HG03139 (cell line): ENCODE measurements at regions not wholly inside any gene's neighbourhood (a gene's known extent, or its start where the extent isn't known, plus 50 kb on each side); places are given as distances from the start of the nearest gene placed in this dataset.
"Not testable (repeated sequence)": the region's sequence is repeated elsewhere in the genome, so short reads cannot be mapped to it uniquely, and the experiment has no call there.

ENCODE experiments used
- ATAC-seq: cut with Tn5 transposase; IDR thresholded peaks from one replicate; pipeline ENCODE4 v1.9.1; 2021; ENCODE audit not compliant: unreplicated experiment

- not testable (repeated sequence) for ATAC-seq
These were observed 81.5 kb downstream of the TRIM69 start for GRCh38 chr15:44817797-44818196.

GRCh38 chr15:44819331-44819987 lies 83.1 kb downstream of the TRIM69 start:
- not testable (repeated sequence) for ATAC-seq

DNA sequence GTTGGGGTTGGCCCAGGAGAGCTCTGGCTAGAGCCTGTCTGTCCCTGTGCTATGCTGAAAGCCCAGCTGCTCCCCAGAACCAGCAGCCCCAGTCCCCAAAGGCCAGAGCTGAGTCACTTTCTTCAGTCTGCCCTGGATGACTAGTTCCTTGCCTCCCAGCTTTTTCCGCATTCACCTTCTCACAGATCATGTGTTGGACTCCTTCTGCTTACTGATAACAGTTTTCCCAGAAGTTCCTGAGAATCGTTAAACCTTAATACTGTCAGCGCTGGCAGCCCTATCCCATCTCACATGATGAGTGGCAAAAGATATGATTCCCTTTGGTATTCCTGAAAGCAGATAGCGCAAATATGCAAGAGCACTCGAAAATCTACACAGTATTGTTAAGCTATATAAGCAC lies 84.2 kb downstream of the TRIM69 start:
- ATAC-seq = not testable (repeated sequence)

GRCh38 chr15:44820967-44821366 lies 84.6 kb downstream of the TRIM69 start:
- ATAC-seq = not testable (repeated sequence)

GRCh38 chr15:44824277-44825145 lies 88.2 kb downstream of the TRIM69 start:
- ATAC-seq = not testable (repeated sequence)

- ATAC-seq = not testable (repeated sequence)
These were observed 90.3 kb downstream of the TRIM69 start for GRCh38 chr15:44826583-44826982.

DNA sequence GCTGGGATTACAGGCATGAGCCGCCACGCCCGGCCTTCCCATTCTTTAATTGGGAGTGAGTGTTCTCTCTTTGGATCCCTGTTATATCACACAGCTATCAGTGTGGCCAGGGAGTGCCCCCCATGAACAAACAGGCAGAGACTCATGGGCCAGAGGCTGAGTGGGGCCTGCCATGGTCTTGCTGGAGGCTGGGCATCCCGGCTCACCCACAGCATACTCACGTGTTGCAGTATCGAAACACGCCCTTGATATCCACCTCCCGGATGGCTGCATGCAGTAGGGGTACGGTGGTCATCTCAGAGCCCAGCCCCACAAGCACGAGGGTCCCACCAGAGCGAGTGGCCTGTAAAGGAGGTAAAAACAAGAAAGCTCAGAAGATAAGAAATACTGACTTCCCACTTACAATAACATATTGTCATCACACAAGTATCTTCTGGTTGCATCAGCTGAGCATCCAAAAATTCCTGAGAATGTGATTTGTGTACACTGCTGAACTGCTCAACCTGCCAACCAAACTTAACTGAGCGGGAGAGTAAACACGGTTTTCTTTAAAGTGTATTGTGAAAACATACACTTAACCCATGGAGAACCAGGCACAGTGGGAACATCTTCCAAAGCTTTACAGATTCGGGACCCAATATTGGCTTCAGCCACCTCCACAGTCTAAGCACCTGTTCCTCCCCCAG lies 92.0 kb downstream of the TRIM69 start:
- ATAC-seq = not testable (repeated sequence)

GRCh38 chr15:44829150-44829549 lies 92.8 kb downstream of the TRIM69 start:
- not testable (repeated sequence) for ATAC-seq

- ATAC-seq = not testable (repeated sequence)
These were observed 94.5 kb downstream of the TRIM69 start for GRCh38 chr15:44830692-44831408.

DNA sequence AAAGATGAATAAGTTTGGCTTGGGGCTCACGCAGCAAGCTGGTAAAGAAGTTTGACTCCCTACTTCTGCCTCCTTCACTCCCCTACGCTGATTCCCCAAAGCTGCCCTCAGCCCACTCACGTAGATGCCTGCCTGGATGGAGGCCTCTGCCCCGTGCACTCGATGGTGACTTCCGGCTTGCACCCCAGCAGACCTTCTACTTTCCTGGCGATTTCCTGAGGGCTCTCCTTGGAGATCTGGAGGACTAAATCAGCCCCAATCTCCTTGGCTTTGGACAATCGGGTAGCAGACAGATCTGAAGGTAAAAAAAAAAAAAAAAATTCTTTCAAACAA lies 95.0 kb downstream of the TRIM69 start:
- not testable (repeated sequence) for ATAC-seq

DNA sequence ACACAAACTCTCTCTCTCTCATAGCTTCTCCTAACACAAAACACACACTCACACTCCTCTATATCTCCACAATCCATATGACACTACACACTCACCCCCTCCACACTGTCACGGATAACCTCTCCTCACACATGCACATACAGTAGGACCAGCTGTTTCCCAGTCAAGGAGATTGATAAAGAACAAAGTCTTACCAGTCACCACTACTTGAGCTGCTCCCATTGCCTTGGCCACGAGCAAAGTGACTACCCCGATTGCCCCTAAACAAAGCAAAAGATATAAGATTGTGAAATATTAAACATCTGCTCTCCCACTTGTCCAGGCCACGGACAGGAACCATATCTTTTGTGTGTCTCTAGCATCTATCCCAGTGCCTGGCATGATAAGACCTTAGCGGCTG lies 95.8 kb downstream of the TRIM69 start:
- not testable (repeated sequence) for ATAC-seq

- not testable (repeated sequence) for ATAC-seq
These were observed 96.8 kb downstream of the TRIM69 start for GRCh38 chr15:44833081-44833480.

DNA sequence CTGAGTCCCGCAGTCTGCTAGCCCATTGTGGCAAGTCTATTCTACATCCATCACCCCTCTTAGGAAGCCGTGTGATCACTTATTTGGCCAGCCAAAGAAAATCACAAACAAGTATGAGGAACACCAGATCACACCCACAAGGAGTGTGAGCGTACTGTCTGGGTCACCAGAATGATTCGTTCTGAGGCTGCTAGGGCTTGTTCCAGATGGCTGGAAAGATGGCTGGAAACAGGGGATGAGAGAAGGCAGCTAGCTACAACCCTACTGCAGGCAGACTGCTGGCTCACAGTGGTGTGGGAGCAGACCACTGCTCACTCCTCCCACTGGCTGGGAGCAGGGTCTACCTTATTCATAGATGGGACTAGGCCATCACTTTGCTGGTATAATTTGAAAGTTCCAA lies 97.4 kb downstream of the TRIM69 start:
- not testable (repeated sequence) for ATAC-seq

DNA sequence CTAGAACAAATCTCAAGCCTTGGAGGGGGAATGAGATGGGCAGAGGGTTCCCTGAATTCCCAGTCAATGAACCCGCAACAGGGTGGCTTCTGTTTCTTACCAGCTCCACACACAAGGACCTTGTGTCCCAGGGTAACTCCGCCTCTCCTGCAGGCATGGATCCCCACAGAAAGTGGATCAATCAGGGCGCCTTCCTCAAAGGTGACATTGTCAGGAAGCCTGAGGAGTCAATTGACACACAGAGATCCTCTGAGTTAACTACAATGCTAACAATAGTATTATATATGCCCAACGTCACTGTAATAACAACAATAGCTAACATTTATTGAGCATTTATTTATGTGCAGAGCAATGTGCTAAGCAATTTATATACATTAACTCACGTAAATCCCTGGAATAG lies 98.8 kb downstream of the TRIM69 start:
- not testable (repeated sequence) for ATAC-seq

DNA sequence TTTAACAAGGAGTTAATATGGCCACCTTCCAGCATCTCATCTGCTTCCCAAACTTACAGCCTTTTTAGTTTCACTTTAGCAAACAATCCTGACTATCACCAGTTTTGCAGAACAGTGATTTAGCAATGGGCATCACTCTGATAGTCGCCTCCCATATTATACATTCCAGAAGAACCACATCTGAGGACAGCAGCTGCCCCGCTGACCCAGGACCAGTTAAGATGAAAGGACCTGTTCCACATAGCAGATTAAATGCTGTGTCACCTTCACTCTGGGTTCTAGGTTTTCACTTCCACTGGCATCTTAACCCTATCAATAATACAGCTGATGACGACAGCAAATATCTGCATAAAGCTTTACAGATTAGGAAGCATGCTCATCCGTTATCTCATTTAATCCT lies 99.8 kb downstream of the TRIM69 start:
- ATAC-seq = no peak

- ATAC-seq = not testable (repeated sequence)
These were observed 102.6 kb downstream of the TRIM69 start for GRCh38 chr15:44838929-44839328.

DNA sequence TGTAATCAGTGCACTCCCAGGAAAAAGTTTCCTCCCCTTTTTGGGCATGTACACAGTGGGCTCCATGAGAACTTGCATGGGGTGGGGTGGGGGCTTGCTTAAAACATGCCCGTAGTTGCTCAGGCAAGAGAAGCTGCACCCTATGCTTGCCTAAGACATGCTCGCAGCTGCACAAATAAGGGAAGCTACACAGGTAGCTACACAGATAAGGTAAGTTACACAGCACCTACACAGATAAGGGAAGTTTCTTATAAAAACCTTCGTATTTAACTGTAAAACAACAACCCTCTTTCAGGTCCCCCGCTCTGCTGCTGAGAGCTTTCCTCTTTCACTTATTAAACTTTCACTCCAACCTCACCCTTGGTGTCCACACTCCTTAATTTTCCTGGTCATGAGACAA lies 105.4 kb downstream of the TRIM69 start:
- not testable (repeated sequence) for ATAC-seq

GRCh38 chr15:44842883-44843282 lies 106.6 kb downstream of the TRIM69 start:
- not testable (repeated sequence) for ATAC-seq

DNA sequence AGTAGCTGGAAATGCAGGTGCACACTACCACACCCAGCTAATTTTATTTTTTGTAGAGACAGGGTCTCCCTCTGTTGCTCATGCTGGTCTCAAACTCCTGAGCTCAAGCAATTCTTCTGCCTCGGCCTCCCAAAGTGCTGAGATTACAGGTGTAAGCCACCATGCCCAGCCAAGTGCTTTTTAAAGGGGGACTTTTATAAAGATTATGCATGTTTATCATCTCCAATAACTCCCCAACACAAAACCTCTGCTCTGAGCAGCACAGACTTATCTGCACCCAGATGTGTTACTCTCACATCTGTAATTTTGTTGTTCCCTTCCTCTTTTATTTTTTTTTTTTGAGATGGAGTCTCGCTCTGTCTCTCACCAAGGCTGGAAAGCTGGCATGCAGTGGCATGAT lies 108.6 kb downstream of the TRIM69 start:
- ATAC-seq = not testable (repeated sequence)

DNA sequence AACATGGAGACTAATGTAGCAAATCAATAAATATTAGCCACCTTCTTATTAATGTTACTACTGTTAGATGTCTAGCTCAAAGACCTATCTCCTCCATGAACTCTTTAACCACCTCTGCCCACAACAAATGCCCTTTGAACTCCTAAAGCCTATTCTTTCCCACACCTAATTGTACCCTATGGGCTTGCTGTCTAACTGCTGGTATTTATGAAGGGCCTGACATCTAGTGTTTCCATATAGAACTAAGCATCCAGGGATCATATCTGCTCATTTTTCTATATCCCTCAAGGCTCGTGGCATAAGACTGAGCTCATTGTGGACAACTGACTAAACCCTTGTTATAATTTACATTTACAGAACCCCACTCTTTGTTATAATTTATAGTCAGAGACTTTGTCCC lies 109.8 kb downstream of the TRIM69 start:
- ATAC-seq = not testable (repeated sequence)

GRCh38 chr15:44847555-44847954 lies 108.9 kb upstream of the TERB2 start:
- ATAC-seq = not testable (repeated sequence)
